NCI-H526 treated with DMSO at 0.1 percent for 48 hours (cell line): ENCODE measurements at regions not wholly inside any gene's neighbourhood (a gene's known extent, or its start where the extent isn't known, plus 50 kb on each side); places are given as distances from the start of the nearest gene placed in this dataset.

Experiments used
- DNase-seq: peaks from one replicate; lab custom pipeline; 2025; lab: John Stamatoyannopoulos, UW

GRCh38 chr1:188050250-188050649 is 1221.5 kb downstream of the PLA2G4A start:
- no peak for DNase-seq

- no peak for DNase-seq
Observed at GRCh38 chr1:188056011-188056410, 1227.3 kb downstream of the PLA2G4A start.

- no peak for DNase-seq
Observed at GRCh38 chr1:188058801-188059200, 1230.1 kb downstream of the PLA2G4A start.

GRCh38 chr1:188061881-188062280 is 1233.1 kb downstream of the PLA2G4A start:
- peak; percentile 52 for DNase-seq

GRCh38 chr1:188062456-188062855 is 1233.7 kb downstream of the PLA2G4A start:
- no peak for DNase-seq

- DNase-seq = no peak
Observed at GRCh38 chr1:188065917-188066316, 1237.2 kb downstream of the PLA2G4A start.

GRCh38 chr1:188070848-188071247 is 1242.1 kb downstream of the PLA2G4A start:
- DNase-seq = no peak

DNA sequence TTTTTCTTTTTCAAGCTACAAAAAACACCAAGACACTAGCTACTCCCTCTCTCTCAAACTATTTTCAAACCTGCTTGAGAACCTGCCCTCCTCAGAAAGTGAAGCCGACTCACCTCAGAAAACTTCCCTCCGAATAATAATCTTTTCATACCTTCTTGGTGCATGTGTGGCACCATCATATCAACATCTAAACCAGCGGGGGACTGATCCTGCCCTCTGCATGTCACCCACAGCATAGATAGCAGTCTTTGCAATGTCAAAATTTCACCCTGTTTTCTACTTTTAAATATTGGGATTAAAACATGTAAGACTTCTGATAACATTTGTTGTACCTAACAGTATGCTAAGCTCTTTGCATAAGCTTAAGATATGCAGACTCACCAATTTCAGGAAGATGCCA is 1260.3 kb downstream of the PLA2G4A start:
- no peak for DNase-seq

DNA sequence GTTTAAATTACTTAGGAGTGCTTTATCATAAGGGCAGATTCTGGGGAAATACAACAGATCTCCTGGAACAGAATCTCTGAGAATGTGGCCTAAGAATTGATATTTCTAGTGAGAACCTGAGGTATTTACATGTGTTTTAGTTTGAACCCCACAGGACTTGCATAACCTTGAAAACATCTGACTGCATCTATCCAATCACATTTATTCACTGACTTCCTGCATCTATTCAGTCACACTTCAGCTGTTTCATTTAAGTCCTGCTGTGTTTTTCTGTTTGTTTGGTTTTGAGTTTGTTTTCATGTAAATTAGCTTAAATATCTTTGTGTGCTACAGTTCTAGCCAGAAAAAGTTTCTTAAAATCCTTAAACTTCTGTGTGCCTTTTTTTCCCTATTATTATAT is 1260.7 kb downstream of the PLA2G4A start:
- no peak for DNase-seq

GRCh38 chr1:188096521-188096920 is 1267.8 kb downstream of the PLA2G4A start:
- no peak for DNase-seq

- DNase-seq = no peak
Observed at GRCh38 chr1:188117436-188117835, 1288.7 kb downstream of the PLA2G4A start.

DNA sequence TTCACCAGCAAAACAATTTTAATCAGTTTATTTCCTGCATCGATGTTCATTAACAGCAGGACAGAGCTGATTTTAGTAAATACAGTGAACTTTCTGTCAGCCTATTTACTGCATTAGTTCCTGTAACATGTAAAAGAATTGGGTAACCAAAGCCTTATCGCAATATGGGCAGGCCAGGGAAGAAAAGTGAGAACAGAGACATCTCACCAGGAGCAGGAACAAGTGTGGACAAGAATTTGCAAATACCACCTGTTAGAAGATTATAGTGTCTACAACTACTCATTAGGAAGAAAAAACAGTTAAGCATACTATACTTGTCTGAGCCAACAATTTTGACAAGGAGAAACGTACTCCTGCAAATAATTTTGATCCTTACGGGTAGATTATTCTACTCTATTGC is 1293.9 kb downstream of the PLA2G4A start:
- no peak for DNase-seq

GRCh38 chr1:188127507-188127906 is 1298.8 kb downstream of the PLA2G4A start:
- DNase-seq = no peak

- no peak for DNase-seq
Observed at GRCh38 chr1:188128761-188129160, 1300.0 kb downstream of the PLA2G4A start.

DNA sequence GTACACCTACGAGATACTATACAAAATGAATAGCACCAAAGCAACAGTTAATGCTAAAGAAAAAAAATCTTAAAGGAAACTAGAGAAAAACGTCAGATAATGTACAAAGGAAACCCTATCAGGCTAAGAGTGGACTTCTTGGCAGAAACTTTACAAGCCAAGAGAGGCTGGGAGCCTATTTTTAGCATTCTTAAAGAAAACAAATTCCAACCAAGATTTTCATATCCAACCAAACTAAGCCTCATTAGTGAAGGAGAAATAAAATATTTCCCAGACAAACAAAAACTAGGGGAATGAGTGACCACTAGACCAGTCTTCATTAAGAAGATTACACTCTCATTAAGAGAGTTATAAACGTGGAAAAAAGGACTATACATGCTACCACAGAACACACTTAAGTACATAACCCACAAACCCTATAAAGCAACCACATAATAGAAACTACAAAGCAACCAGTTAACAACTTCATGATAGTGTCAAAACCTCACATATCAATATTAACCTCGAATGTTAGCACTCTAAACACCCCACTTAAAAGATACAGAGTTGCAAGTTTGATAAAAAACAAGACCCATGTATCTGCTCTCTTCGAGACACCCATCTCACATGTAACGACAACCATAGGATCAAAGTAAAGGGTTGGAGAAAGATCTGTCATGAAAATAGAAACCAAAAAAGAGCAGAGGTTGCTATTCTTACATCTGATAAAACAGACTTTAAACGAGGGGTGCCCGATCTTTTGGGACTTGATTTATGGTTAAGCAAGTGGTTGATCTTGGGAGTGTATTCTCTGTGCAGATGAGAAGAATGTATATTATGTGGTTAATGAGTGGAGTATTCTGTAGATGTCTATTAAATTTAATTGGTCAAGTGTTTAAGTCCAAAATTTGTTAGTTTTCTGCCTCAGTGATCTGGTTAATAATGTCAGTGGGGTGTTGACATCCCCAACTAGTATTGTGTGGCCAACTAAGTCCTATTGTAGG is 1301.4 kb downstream of the PLA2G4A start:
- no peak for DNase-seq

DNA sequence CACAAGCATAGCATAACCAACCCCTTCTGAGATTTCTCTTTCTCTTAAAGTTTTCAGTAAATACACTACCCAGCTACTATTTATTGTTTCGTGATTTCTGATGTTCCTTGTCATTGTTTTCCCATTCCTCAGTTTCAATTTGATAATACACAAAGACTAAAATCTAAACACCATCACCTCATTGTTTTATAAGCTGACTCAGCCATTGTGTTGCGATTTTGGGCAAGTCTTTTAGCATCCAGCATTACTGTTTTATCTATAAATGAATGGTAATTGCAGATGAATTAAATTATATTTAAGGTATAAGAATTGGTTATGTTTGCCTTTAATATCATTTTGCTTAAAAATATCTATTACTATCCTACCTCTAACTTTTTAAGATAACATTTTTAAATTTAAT is 1308.5 kb downstream of the PLA2G4A start:
- DNase-seq = no peak

DNA sequence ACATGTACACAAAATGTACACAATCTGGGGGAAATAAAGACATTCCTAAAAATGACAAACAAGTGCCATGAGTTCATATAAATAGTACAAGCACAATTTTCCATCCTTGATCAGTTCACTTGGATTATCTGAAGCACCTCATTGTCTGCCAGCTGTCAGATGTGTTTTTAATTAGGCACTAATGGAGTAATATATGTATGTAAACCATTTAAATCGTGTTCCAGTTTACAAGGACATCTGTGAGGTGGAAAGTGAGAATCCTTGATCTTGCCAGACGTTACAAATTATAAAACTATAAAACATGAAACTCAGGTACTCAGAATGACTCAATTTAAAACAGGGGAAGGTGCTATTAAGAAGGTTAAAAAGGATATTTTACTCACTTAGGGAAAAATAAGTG is 1312.2 kb downstream of the PLA2G4A start:
- DNase-seq = no peak

- DNase-seq = no peak
Observed at GRCh38 chr1:188154196-188154595, 1325.4 kb downstream of the PLA2G4A start.

- DNase-seq = no peak
Observed at GRCh38 chr1:188154761-188155160, 1326.0 kb downstream of the PLA2G4A start.

DNA sequence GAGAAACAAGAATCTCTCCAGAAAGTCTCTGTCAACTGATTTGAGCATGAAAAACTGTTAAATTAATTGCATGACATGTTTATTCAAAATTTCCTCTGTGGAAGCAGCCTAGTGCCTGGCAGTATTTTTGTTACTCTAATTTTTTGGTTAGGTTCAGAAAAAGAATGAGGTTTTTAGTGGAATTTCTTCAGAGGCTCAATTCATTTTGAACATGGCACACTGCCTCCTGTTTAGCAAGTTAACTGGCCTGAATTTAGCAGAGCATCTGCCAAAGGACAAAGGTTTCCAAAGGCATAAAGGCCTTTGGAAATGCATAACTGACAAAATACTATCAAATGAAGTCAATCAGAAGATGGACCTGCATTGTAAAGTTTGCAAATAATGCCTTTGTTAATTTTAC is 1326.5 kb downstream of the PLA2G4A start:
- no peak for DNase-seq

- no peak for DNase-seq
Observed at GRCh38 chr1:188164459-188164858, 1335.7 kb downstream of the PLA2G4A start.

GRCh38 chr1:188166654-188167053 is 1337.9 kb downstream of the PLA2G4A start:
- DNase-seq = no peak

GRCh38 chr1:188169971-188170370 is 1341.2 kb downstream of the PLA2G4A start:
- no peak for DNase-seq

GRCh38 chr1:188170411-188170810 is 1341.7 kb downstream of the PLA2G4A start:
- DNase-seq = peak; percentile 67
